DOHH2 (cell line): ENCODE measurements at regions not wholly inside any gene's neighbourhood (a gene's known extent, or its start where the extent isn't known, plus 50 kb on each side); places are given as distances from the start of the nearest gene placed in this dataset.

Source experiments
- EZH2phosphoT487 ChIP-seq: fragments of 200-600 bp; sonication (generic); IDR thresholded peaks from 2 replicates; pipeline ENCODE4 v1.6.1; 2017; ENCODE audit warnings: borderline replicate concordance, mild to moderate bottlenecking, antibody characterized with exemption, low read length, moderate library complexity, mixed read lengths
- TF ChIP-seq, protein P1 (sequence below): fragments of 200-600 bp; sonication (generic); IDR thresholded peaks from one replicate; pipeline ENCODE4 v1.5.1; 2014; ENCODE audit warnings: antibody characterized with exemption, mild to moderate bottlenecking, low read depth, low read length; ENCODE audit not compliant: poor library complexity, severe bottlenecking

DNA sequence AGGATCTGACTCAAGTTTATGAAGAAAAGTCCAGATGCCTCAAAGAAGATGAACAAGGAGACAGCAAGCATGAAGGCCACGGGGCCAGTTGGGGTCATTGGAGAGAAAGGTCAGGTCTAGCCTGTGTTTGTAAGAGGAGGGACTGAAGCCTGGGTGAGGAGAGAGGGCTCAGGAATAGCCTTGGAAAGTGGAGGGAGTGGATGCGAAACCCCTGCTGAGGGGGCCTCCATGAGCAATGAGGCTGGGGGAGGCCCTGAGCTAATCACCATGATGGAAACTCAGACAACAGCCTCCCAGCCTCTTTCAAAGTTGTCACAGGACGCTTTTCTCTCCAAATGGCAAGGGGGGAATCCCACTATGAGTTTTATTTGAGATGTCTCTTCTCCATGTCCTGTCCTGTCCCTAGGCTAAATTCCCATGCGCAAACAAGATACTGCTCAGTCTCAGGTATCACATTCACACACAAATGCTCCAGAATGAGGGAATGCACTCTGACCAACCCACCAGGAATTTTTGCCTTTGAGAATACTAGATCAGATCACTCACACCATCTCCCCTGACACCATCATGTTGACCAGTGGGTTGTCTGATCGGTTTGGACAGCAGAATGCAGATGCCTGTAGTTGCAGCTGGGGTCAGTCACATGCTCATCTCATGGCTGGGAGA lies 51.3 kb upstream of the TOP3B start:
- TF ChIP-seq, protein P1, sequence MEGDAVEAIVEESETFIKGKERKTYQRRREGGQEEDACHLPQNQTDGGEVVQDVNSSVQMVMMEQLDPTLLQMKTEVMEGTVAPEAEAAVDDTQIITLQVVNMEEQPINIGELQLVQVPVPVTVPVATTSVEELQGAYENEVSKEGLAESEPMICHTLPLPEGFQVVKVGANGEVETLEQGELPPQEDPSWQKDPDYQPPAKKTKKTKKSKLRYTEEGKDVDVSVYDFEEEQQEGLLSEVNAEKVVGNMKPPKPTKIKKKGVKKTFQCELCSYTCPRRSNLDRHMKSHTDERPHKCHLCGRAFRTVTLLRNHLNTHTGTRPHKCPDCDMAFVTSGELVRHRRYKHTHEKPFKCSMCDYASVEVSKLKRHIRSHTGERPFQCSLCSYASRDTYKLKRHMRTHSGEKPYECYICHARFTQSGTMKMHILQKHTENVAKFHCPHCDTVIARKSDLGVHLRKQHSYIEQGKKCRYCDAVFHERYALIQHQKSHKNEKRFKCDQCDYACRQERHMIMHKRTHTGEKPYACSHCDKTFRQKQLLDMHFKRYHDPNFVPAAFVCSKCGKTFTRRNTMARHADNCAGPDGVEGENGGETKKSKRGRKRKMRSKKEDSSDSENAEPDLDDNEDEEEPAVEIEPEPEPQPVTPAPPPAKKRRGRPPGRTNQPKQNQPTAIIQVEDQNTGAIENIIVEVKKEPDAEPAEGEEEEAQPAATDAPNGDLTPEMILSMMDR: no peak
- no peak for TF ChIP-seq EZH2phosphoT487
